GM18508 (cell line): ENCODE measurements at regions not wholly inside any gene's neighbourhood (a gene's known extent, or its start where the extent isn't known, plus 50 kb on each side); places are given as distances from the start of the nearest gene placed in this dataset.

Experiments used
- ATAC-seq: cut with Tn5 transposase; IDR thresholded peaks from one replicate; pipeline ENCODE4 v1.9.1; 2021; ENCODE audit warnings: moderate number of reproducible peaks; ENCODE audit not compliant: insufficient read depth, unreplicated experiment

GRCh38 chr6:168892031-168892430, 361.6 kb downstream of the THBS2 start:
- no peak for ATAC-seq

- ATAC-seq = no peak
Measured at GRCh38 chr6:168890981-168891365, 362.7 kb downstream of the THBS2 start.

- ATAC-seq = no peak
Measured at GRCh38 chr6:168890306-168890980, 363.2 kb downstream of the THBS2 start.

GRCh38 chr6:168888786-168889345, 364.8 kb downstream of the THBS2 start:
- no peak for ATAC-seq

GRCh38 chr6:168888102-168888501, 365.5 kb downstream of the THBS2 start:
- ATAC-seq = no peak

GRCh38 chr6:168887621-168888020, 366.0 kb downstream of the THBS2 start:
- ATAC-seq = no peak

GRCh38 chr6:168886964-168887363, 366.7 kb downstream of the THBS2 start:
- no peak for ATAC-seq

- ATAC-seq = no peak
Measured at GRCh38 chr6:168885751-168886742, 367.6 kb downstream of the THBS2 start.

GRCh38 chr6:168885196-168885595, 368.4 kb downstream of the THBS2 start:
- no peak for ATAC-seq

- ATAC-seq = no peak
Measured at GRCh38 chr6:168884646-168885086, 369.0 kb downstream of the THBS2 start.

GRCh38 chr6:168884050-168884645, 369.5 kb downstream of the THBS2 start:
- ATAC-seq = no peak

GRCh38 chr6:168883410-168884049, 370.1 kb downstream of the THBS2 start:
- ATAC-seq = no peak

- no peak for ATAC-seq
Measured at GRCh38 chr6:168880271-168880670, 373.4 kb downstream of the THBS2 start.

- ATAC-seq = no peak
Measured at GRCh38 chr6:168877821-168878282, 375.8 kb downstream of the THBS2 start.

- no peak for ATAC-seq
Measured at GRCh38 chr6:168876956-168877355, 376.7 kb downstream of the THBS2 start.

- ATAC-seq = no peak
Measured at GRCh38 chr6:168875811-168876576, 377.7 kb downstream of the THBS2 start.

GRCh38 chr6:168874637-168875036, 379.0 kb downstream of the THBS2 start:
- no peak for ATAC-seq

- ATAC-seq = no peak
Measured at GRCh38 chr6:168873278-168874190, 380.1 kb downstream of the THBS2 start.
